ENCODE measurements at regions not wholly inside any gene's neighbourhood (a gene's known extent, or its start where the extent isn't known, plus 50 kb on each side); places are given as distances from the start of the nearest gene placed in this dataset.

DNA sequence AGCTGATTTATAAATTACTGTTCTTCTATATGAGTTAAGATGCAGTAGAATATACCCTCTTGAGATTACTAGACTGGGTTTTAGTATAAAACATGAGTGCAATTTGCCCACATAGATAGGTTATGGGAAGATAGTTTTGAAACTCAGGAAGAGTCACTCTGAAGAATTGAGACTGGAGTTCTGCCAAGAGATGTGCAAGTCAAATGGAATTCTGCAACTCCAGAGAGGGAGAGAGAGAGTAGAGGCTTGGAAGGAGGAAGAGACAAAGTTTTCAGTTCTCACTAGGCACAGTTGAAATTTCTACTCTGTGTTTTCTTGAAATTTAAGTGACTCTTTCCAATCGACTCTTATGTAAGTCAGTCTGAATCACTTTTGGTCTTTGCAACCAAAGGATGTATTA is 878.8 kb downstream of the TSN start:
- POLR2A ChIA-PET: no interaction called here
- Mint-ChIP-seq H3K36me3 (ENCODE audit: insufficient read depth, unreplicated experiment) (no peaks in the 10 kb centered on the region), H3K27me3 (ENCODE audit: insufficient read depth, unreplicated experiment) (no peaks in the 10 kb centered on the region), H3K9me3 (ENCODE audit: unreplicated experiment) (no peaks in the 10 kb centered on the region), H3K27ac (ENCODE audit: unreplicated experiment) (no peak overlapping the region), H3K4me3 (ENCODE audit: unreplicated experiment) (no peak overlapping the region), H3K4me1 (ENCODE audit: low read depth, unreplicated experiment) (no peaks in the 10 kb centered on the region)
- H3K9me3 ChIP-seq: no peaks in the 10 kb centered on the region
- TF ChIP-seq, protein P1, sequence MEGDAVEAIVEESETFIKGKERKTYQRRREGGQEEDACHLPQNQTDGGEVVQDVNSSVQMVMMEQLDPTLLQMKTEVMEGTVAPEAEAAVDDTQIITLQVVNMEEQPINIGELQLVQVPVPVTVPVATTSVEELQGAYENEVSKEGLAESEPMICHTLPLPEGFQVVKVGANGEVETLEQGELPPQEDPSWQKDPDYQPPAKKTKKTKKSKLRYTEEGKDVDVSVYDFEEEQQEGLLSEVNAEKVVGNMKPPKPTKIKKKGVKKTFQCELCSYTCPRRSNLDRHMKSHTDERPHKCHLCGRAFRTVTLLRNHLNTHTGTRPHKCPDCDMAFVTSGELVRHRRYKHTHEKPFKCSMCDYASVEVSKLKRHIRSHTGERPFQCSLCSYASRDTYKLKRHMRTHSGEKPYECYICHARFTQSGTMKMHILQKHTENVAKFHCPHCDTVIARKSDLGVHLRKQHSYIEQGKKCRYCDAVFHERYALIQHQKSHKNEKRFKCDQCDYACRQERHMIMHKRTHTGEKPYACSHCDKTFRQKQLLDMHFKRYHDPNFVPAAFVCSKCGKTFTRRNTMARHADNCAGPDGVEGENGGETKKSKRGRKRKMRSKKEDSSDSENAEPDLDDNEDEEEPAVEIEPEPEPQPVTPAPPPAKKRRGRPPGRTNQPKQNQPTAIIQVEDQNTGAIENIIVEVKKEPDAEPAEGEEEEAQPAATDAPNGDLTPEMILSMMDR (IDR thresholded peaks at IDR 0.05; ENCODE audit: insufficient read depth in 1 of 2, low read depth in 1 of 2, low read length in 1 of 2, severe bottlenecking in 1 of 2, unreplicated experiment in 1 of 2): no peak
- CTCF ChIA-PET: no interaction called here
- H3K4me3 ChIP-seq (ENCODE audit: low read depth, low read length): no peak overlapping the region
- no peaks in the 10 kb centered on the region for H3K4me1 ChIP-seq
- no peak for DNase-seq
- no peaks in the 10 kb centered on the region for H3K27me3 ChIP-seq (replicated peaks; ENCODE audit: control insufficient read depth, insufficient read depth, low read length)
- intact Hi-C loops (cut with micrococcal nuclease; ENCODE audit: unreplicated experiment): no loop called here
- no TSS peak for BruUV-seq (replicated peaks)
- H3K36me3 ChIP-seq (ENCODE audit: control insufficient read depth, insufficient read depth, low read length): no peaks in the 10 kb centered on the region

DNA sequence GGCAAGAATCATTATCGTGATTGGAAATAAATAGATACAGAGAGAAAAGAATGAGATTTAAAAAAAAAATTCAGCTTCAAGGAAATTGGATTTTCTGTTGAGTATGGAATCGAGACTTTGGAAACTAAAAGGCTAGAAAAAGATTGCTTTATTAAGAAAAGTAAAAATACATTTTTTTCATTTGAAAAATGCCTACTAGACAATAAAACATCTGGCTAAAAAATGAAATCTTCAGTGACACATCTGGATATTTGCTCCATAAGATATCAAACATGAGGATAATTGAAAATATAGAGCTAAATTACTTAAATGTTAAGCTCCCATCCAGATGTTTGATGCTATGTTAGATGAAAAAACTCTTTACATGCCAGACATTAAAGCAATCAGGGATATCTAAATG is 879.5 kb downstream of the TSN start:
- Mint-ChIP-seq H3K27me3 (ENCODE audit: insufficient read depth, unreplicated experiment) (no peaks in the 10 kb centered on the region), H3K4me1 (ENCODE audit: low read depth, unreplicated experiment) (no peaks in the 10 kb centered on the region), H3K4me3 (ENCODE audit: unreplicated experiment) (no peak overlapping the region), H3K9me3 (ENCODE audit: unreplicated experiment) (no peaks in the 10 kb centered on the region), H3K36me3 (ENCODE audit: insufficient read depth, unreplicated experiment) (no peaks in the 10 kb centered on the region), H3K27ac (ENCODE audit: unreplicated experiment) (no peak overlapping the region)
- intact Hi-C loops (cut with micrococcal nuclease; ENCODE audit: unreplicated experiment): no loop called here
- no TSS peak for BruUV-seq (replicated peaks)
- Histone ChIP-seq H3K4me3 (ENCODE audit: low read depth, low read length) (no peak overlapping the region), H3K36me3 (ENCODE audit: control insufficient read depth, insufficient read depth, low read length) (no peaks in the 10 kb centered on the region), H3K27me3 (replicated peaks; ENCODE audit: control insufficient read depth, insufficient read depth, low read length) (no peaks in the 10 kb centered on the region), H3K4me1 (no peaks in the 10 kb centered on the region), H3K9me3 (no peaks in the 10 kb centered on the region)
- POLR2A ChIA-PET: no interaction called here
- TF ChIP-seq, protein P1 (IDR thresholded peaks at IDR 0.05; ENCODE audit: insufficient read depth in 1 of 2, low read depth in 1 of 2, low read length in 1 of 2, severe bottlenecking in 1 of 2, unreplicated experiment in 1 of 2): no peak
- DNase-seq: no peak
- CTCF ChIA-PET: no interaction called here

DNA sequence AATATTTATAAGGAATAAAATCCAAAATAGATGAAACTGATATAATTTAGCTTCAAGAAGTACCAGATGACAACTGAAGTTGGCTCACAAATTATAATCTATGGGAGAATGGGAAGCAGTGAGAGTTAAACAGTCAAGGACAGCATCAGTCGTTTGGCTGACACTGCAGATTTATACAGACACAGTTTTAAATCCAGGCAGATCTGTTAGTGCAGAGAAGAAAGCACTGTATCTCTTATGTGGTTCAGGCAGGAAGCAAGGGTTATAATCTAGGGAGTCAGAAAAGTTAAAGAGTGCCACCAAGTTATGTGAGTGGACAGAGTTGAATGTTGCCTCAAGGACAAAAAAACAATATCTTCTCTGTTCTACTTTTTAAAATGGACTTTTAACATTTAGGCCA is 880.2 kb downstream of the TSN start:
- H3K4me1 ChIP-seq: no peaks in the 10 kb centered on the region
- no peaks in the 10 kb centered on the region for H3K36me3 Mint-ChIP-seq (ENCODE audit: insufficient read depth, unreplicated experiment)
- H3K9me3 ChIP-seq: no peaks in the 10 kb centered on the region
- H3K9me3 Mint-ChIP-seq (ENCODE audit: unreplicated experiment): no peaks in the 10 kb centered on the region
- no peak overlapping the region for H3K27ac Mint-ChIP-seq (ENCODE audit: unreplicated experiment)
- no peaks in the 10 kb centered on the region for H3K36me3 ChIP-seq (ENCODE audit: control insufficient read depth, insufficient read depth, low read length)
- intact Hi-C loops (cut with micrococcal nuclease; ENCODE audit: unreplicated experiment): no loop called here
- BruUV-seq (replicated peaks): no TSS peak
- TF ChIP-seq, protein P1 (IDR thresholded peaks at IDR 0.05; ENCODE audit: insufficient read depth in 1 of 2, low read depth in 1 of 2, low read length in 1 of 2, severe bottlenecking in 1 of 2, unreplicated experiment in 1 of 2): no peak
- H3K4me3 ChIP-seq (ENCODE audit: low read depth, low read length): no peak overlapping the region
- no peaks in the 10 kb centered on the region for H3K4me1 Mint-ChIP-seq (ENCODE audit: low read depth, unreplicated experiment)
- no peaks in the 10 kb centered on the region for H3K27me3 Mint-ChIP-seq (ENCODE audit: insufficient read depth, unreplicated experiment)
- no peak overlapping the region for H3K4me3 Mint-ChIP-seq (ENCODE audit: unreplicated experiment)
- DNase-seq: no peak
- no peaks in the 10 kb centered on the region for H3K27me3 ChIP-seq (replicated peaks; ENCODE audit: control insufficient read depth, insufficient read depth, low read length)
- POLR2A ChIA-PET: no interaction called here
- CTCF ChIA-PET: no interaction called here
